Mammary epithelial cell (primary cell): ENCODE measurements at regions not wholly inside any gene's neighbourhood (a gene's known extent, or its start where the extent isn't known, plus 50 kb on each side); places are given as distances from the start of the nearest gene placed in this dataset.

Experiments
- CTCF ChIP-seq, 2 donors: IDR thresholded peaks in 1 of 2; conservative IDR thresholded peaks in 1 of 2; 2 replicates each; pipeline ENCODE4 v1.5.1; 2011 to 2012; ENCODE audit warnings: inconsistent platforms in 2 of 2, low read length in 2 of 2, mild to moderate bottlenecking in 2 of 2, control low read depth in 1 of 2, low read depth in 1 of 2; ENCODE audit not compliant: insufficient read depth in 1 of 2; ENCODE audit errors: extremely low read depth in 1 of 2
- EZH2 ChIP-seq: IDR thresholded peaks from 2 replicates; pipeline ENCODE4 v1.6.1; 2012; ENCODE audit warnings: low read length, inconsistent platforms, borderline replicate concordance

DNA sequence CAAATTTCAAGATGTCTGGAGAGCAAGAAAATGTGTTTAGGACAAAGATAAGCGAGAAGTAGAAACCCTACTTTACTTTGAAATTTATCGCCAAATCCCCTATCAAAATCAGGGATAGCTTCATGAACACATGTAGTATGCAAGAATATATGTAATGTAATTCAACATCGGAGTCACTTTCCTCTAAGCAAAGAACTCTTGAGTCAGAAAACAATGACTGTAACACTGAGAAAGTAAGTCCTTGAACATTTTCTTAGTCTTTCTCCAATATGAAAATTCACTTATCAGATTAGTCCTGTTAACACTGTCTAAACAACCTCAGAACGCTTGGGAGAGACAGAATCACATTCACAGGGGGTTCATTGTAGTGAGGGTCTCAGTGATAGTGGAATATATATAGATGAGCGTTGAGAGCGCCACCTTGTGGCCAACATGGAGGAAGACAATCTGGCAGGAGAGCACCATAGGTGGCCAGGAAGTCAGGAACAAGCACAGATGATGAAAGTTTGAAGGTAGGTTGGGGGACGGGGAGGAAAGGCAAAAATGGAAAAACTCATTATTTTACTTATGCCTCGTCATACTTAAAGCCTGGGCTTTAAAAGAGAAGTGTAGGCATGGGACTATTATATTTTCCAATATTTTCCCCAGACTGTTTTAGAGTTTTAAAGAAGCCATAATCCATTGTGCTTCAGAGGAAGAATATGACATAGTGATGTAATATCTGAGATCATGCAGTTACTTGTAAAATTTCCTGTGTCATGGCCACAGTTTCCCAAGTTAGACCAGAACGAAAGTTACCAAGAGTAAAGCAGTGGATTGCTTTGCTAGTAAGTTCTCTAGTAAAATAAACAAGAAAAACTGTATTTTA lies 115.5 kb upstream of the GNAI1 start:
- TF ChIP-seq CTCF (conservative IDR thresholded peaks at IDR 0.05 in 1 of 2, IDR thresholded peaks at IDR 0.05 in 1 of 2; ENCODE audit: extremely low read depth in 1 of 2, insufficient read depth in 1 of 2, low read depth in 1 of 2, low read length in 2 of 2) (peak; percentile 70 to 90), EZH2 (no peak)
